Heart right ventricle (tissue), 16 donors: ENCODE measurements at regions not wholly inside any gene's neighbourhood (a gene's known extent, or its start where the extent isn't known, plus 50 kb on each side); places are given as distances from the start of the nearest gene placed in this dataset.
"Not testable (repeated sequence)": the region's sequence is repeated elsewhere in the genome, so short reads cannot be mapped to it uniquely, and the experiment has no call there.

Experiments used
- ATAC-seq, 8 donors: fragments of 200-7000 bp; cut with Tn5 transposase; one replicate each; pipeline ENCODE4 v1.9.1; 2020; ENCODE audit warnings: mild to moderate bottlenecking in 8 of 8, moderate library complexity in 8 of 8, moderate number of reproducible peaks in 1 of 8
- DNase-seq, 2 donors: peaks; one replicate each; pipeline ENCODE4 v3.0.0-alpha.2; 2020
- H3K27ac ChIP-seq, 10 donors: fragments of 200-600 bp; sonication (generic) in 2 of 10; one replicate each; pipeline versions ENCODE4 v1.5.0 to v1.8.0; 2020 to 2022; ENCODE audit warnings: mild to moderate bottlenecking in 3 of 10
- H3K27me3 ChIP-seq, 7 donors: fragments of 200-600 bp; one replicate each; pipeline ENCODE4 v1.8.0; 2021 to 2022; ENCODE audit warnings: mild to moderate bottlenecking in 2 of 7
- H3K36me3 ChIP-seq, 9 donors: fragments of 200-600 bp; sonication (generic) in 1 of 9; one replicate each; pipeline versions ENCODE4 v1.5.0 to v1.8.0; 2020 to 2022; ENCODE audit warnings: mild to moderate bottlenecking in 2 of 9
- H3K4me1 ChIP-seq, 9 donors: fragments of 200-600 bp; sonication (generic) in 1 of 9; one replicate each; pipeline versions ENCODE4 v1.5.0 to v1.8.0; 2020 to 2022; ENCODE audit warnings: mild to moderate bottlenecking in 4 of 9
- H3K4me3 ChIP-seq, 10 donors: fragments of 200-600 bp; sonication (generic) in 2 of 10; one replicate each; pipeline versions ENCODE4 v1.5.0 to v1.8.0; 2020 to 2022; ENCODE audit warnings: mild to moderate bottlenecking in 7 of 10, moderate library complexity in 2 of 10
- H3K9me3 ChIP-seq, 11 donors: fragments of 200-600 bp in 10 of 11; sonication (generic) in 2 of 11; one replicate each; pipeline versions ENCODE4 v1.5.0 to v1.8.0; 2013 to 2022; ENCODE audit warnings: mild to moderate bottlenecking in 2 of 11, control low read depth in 1 of 11, moderate library complexity in 1 of 11
- WGBS, 2 donors: extraction: QIAGEN DNeasy Blood & Tissue Kit; methylation state at CpG; one replicate each; pipeline ENCODE4 v1.1.7; 2013; ENCODE audit warnings: inconsistent platforms in 1 of 2; 5-methylcytosine and 5-hydroxymethylcytosine counted together
- intact Hi-C, 10 donors: fragments of 100-400 bp; cut with DNase I; formaldehyde crosslinking; loops; one replicate each; pipeline versions ENCODE4 v1.11.1 to v1.14.2; 2022
- TF ChIP-seq, protein P1 (sequence below), 9 donors: fragments of 200-600 bp; sonication (generic) in 2 of 9; IDR thresholded peaks; one replicate each; pipeline versions ENCODE4 v1.5.0 to v1.8.0; 2021 to 2022; ENCODE audit warnings: antibody characterized with exemption in 9 of 9, mild to moderate bottlenecking in 5 of 9, moderate library complexity in 1 of 9
- donor health status: Arrhythmogenic right ventricular cardiomyopathy.
- donor health status: ischemic (EF 13 %, LVEDD 7.1; RV severe dilation, severe dysfunction).
- donor health status: healthy with polysubstance abuse.
- donor health status: DM: no; HTN: yes; CAD: no.
- donor health status: DM: no; HTN: no; CAD: no.
- donor health status: ischemic (EF 25% LVEDD 6.9; RV normal size, moderate dysfunction).
- donor health status: ischemic (EF 25% LVEDD 5.7; RV mildly dilated, moderate dysfunction).
- donor health status: healthy.
- donor health status: DM: yes; HTN: yes; CAD: no.
- donor health status: Ischemic cardiomyopathy.
- donor health status: ischemic (EF 35%, LVEDD 5.7; RV mildly dilated, moderate dysfunction).
- donor health status: nonischemic (EF 11% LVEDD 7.7; RV severe dilation, severe dysfunction).
- donor health status: DM: yes; HTN: yes; CAD: no.
- donor health status: PGD.
- donor health status: ischemic (EF 29% LVEDD 5.4; RV normal size, mild dysfunction).
- donor health status: nonischemic (EF 23%, LVEDD 6.1; RV moderate dilation, normal function).

DNA sequence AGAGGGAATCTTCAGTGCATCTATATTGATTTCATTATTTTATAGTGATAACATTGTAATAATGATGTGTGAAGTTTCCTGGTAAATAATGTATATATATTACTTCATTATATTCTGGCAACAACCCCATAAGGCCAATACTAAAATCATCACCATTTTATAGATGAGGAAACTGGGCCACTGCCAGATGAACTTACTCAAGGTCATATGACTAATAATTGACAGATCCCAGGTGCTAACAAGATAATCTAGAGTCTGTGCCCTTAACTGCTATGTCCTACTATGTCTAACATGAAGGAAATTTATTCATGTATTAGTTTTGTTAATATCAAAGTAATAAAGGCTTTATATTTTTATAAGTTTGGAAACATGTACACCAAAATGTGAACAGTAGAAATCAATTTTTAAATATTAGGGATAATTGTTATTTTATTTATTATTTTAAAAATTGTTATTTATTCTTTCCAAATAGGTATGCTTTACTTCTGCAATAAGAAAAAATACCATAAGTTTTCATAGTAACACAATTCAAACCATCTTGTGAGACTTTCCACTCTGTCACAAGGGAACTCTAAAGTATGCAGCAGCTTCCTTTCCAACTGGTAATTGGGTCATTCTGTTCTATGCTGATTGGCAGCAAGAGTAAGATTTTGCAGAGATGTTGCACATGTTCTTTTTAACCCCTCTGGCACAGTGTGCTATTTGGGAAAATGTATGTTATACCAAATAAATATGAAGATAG lies 90.8 kb upstream of the CMC1 start:
- H3K4me3 ChIP-seq, result no peak overlapping the region
- H3K36me3 ChIP-seq, result no peaks in the 10 kb centered on the region
- peaks cover 0 to 22% (median 10%) of the 10 kb centered on the region in 9 donors for H3K4me1 ChIP-seq
- peak overlapping the region in 4 of 10 donors; percentile 14 to 72 (median 45) for H3K27ac ChIP-seq
- intact Hi-C loops, result no loop called here
- H3K9me3 ChIP-seq, result peaks cover 0 to 15% (median 9%) of the 10 kb centered on the region in 11 donors
- DNase-seq, result no peak
- TF ChIP-seq, protein P1, sequence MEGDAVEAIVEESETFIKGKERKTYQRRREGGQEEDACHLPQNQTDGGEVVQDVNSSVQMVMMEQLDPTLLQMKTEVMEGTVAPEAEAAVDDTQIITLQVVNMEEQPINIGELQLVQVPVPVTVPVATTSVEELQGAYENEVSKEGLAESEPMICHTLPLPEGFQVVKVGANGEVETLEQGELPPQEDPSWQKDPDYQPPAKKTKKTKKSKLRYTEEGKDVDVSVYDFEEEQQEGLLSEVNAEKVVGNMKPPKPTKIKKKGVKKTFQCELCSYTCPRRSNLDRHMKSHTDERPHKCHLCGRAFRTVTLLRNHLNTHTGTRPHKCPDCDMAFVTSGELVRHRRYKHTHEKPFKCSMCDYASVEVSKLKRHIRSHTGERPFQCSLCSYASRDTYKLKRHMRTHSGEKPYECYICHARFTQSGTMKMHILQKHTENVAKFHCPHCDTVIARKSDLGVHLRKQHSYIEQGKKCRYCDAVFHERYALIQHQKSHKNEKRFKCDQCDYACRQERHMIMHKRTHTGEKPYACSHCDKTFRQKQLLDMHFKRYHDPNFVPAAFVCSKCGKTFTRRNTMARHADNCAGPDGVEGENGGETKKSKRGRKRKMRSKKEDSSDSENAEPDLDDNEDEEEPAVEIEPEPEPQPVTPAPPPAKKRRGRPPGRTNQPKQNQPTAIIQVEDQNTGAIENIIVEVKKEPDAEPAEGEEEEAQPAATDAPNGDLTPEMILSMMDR (IDR thresholded peaks at IDR 0.05), result no peak
- ATAC-seq, result peak; percentile 64 to 93 (median 84)
- no peaks in the 10 kb centered on the region for H3K27me3 ChIP-seq

DNA sequence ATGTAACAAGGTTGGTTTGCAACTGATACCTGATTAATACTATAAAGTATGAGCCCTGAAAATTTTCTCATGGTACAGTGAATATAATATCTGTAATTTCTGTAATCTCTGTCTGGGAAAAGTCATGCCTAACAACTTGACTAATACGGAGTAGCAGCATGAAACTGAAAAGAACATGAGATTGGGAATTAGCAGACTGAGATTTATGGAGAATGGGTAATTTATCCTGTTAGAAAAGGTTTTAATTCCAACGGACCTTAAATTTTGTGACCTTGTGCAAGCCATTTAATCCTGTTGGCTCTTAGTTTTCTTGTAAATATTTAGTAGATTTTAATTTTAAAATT lies 90.2 kb upstream of the CMC1 start:
- peak in 6 of 8 donors; percentile 10 to 65 (median 42) for ATAC-seq
- intact Hi-C loops, result no loop called here
- H3K9me3 ChIP-seq, result peaks cover 0 to 15% (median 9%) of the 10 kb centered on the region in 11 donors
- peak overlapping the region in 8 of 10 donors; percentile 14 to 72 (median 40) for H3K27ac ChIP-seq
- peaks cover 0 to 22% (median 10%) of the 10 kb centered on the region in 9 donors for H3K4me1 ChIP-seq
- WGBS, 2 donors, result 54 to 59% methylated on average over 2 of the region's 2 CpGs
- H3K4me3 ChIP-seq, result no peak overlapping the region
- TF ChIP-seq, protein P1 (IDR thresholded peaks at IDR 0.05), result no peak
- DNase-seq, result no peak
- H3K27me3 ChIP-seq, result no peaks in the 10 kb centered on the region
- H3K36me3 ChIP-seq, result no peaks in the 10 kb centered on the region

DNA sequence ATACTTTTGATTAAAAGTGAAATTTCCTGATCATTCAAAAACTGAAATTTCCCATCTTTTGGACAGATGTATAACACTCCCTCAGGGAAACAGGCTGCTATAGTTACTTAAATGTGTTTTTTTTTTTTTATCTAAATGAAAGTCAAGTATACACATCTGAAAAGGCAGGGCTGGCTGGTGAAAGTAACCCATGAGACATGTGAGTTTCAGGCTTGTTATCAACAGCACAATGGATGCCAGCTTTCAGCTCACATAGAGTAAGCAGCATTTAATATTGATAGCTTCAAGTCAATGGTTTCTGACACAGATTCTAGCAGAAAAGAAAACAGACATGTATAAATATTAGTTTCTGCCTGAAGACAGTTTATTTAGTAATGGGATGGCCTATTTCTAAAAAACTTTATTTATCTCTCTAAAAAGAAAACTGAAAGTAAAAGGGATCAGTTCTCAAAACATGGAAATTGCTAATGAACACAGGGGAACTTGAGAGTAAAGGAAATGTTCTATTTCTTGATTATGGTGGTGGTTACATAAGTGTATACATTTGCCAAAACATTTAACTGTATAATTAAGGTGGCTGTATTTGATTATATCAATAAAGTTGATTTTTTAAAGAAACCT lies 89.7 kb upstream of the CMC1 start:
- ATAC-seq, result peak in 4 of 8 donors; percentile 22 to 53 (median 38)
- TF ChIP-seq, protein P1 (IDR thresholded peaks at IDR 0.05), result no peak
- H3K27ac ChIP-seq, result peak overlapping the region; percentile 3 to 72 (median 39)
- intact Hi-C loops, result no loop called here
- H3K27me3 ChIP-seq, result no peaks in the 10 kb centered on the region
- no peak for DNase-seq
- H3K9me3 ChIP-seq, result peaks cover 0 to 15% (median 9%) of the 10 kb centered on the region in 11 donors
- H3K36me3 ChIP-seq, result no peaks in the 10 kb centered on the region
- H3K4me1 ChIP-seq, result peaks cover 0 to 22% (median 10%) of the 10 kb centered on the region in 9 donors
- H3K4me3 ChIP-seq, result peak overlapping the region in 2 of 10 donors; percentile 6 to 10

DNA sequence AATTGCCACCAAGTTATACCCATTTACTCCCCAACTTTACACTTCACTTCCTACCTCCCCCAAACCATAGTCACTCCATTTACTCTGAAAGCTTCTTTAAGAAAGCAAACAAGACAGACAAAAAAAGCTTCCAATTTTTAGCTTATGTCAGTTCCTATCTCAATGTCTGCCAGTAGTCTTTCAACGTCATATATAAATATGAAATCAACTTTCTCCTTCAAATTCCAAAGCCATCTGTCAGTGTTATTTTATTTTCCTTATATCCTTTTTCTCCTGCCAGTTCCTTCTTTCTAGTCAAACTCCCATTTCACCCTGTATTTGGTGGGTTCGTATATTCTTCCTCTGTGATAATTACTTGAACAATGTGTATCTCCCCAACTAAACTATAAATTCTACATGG lies 85.8 kb upstream of the CMC1 start:
- intact Hi-C loops, result loop anchor here in 1 of 10 donors (2.0 kb wide), 1 partner anchor 37 kb away; no protein-coding TSS in a partner anchor
- H3K27ac ChIP-seq, result no peak overlapping the region
- DNase-seq (no peak), ATAC-seq (no peak)
- H3K4me3 ChIP-seq, result no peak overlapping the region
- 40 to 62% methylated on average over 2 of the region's 2 CpGs for WGBS, 2 donors
- H3K4me1 ChIP-seq, result peaks cover 0 to 18% (median 9%) of the 10 kb centered on the region in 9 donors
- H3K36me3 ChIP-seq, result no peaks in the 10 kb centered on the region
- TF ChIP-seq, protein P1 (IDR thresholded peaks at IDR 0.05), result no peak
- no peaks in the 10 kb centered on the region for H3K27me3 ChIP-seq
- H3K9me3 ChIP-seq, result peaks cover 0 to 39% (median 24%) of the 10 kb centered on the region in 11 donors

DNA sequence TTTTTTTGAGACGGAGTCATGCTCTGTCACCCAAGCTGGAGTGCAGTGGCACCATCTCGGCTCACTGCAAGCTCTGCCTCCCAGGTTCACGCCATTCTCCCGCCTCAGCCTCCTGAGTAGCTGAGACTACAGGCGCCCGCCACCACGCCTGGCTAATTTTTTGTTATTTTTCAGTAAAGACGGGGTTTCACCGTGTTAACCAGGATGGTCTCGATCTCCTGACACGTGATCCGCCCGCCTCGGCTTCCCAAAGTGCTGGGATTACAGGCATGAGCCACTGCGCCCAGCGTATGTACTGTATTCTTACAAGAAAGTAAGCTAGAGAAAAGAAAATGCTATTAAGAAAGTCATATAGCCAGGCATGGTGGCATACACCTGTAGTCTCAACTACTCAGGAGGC lies 84.8 kb upstream of the CMC1 start:
- WGBS, 2 donors, result 88 to 91% methylated on average over 16 of the region's 16 CpGs
- H3K36me3 ChIP-seq, DNase-seq, H3K27ac ChIP-seq, H3K27me3 ChIP-seq, ATAC-seq, H3K4me1 ChIP-seq, intact Hi-C loops, H3K4me3 ChIP-seq: not testable (repeated sequence)
- peaks cover 0 to 41% (median 24%) of the 10 kb centered on the region in 11 donors for H3K9me3 ChIP-seq
